ENCODE measurements at regions not wholly inside any gene's neighbourhood (a gene's known extent, or its start where the extent isn't known, plus 50 kb on each side); places are given as distances from the start of the nearest gene placed in this dataset.

DNA sequence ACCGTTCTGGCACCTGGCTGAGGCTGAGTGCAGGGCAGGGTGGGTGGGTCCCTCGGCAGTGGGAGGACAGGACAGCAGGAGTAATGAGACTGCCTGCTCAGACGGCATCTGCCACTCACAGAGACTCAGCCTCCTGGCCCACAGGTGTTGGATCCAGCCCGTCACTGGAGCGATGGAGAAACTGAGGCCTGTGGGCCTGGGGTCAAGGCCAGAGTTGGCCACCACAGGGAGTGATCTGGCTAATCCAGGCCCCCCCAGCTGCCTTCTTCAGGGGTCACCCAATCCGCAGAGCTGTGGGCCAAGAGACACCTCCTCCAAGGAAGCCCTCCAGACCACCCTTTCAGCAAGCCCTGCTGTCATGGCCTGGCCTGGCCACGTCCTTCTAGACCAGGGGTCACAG lies 103.7 kb upstream of the VSTM2B start:
- TF ChIP-seq, protein P1, sequence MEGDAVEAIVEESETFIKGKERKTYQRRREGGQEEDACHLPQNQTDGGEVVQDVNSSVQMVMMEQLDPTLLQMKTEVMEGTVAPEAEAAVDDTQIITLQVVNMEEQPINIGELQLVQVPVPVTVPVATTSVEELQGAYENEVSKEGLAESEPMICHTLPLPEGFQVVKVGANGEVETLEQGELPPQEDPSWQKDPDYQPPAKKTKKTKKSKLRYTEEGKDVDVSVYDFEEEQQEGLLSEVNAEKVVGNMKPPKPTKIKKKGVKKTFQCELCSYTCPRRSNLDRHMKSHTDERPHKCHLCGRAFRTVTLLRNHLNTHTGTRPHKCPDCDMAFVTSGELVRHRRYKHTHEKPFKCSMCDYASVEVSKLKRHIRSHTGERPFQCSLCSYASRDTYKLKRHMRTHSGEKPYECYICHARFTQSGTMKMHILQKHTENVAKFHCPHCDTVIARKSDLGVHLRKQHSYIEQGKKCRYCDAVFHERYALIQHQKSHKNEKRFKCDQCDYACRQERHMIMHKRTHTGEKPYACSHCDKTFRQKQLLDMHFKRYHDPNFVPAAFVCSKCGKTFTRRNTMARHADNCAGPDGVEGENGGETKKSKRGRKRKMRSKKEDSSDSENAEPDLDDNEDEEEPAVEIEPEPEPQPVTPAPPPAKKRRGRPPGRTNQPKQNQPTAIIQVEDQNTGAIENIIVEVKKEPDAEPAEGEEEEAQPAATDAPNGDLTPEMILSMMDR (IDR thresholded peaks at IDR 0.05) = no peak
- no peak for TF ChIP-seq EZH2 (IDR thresholded peaks at IDR 0.05; ENCODE audit: borderline replicate concordance, insufficient read depth, low read depth, low read length, poor library complexity, severe bottlenecking)
